NAMALWA (cell line): ENCODE measurements at regions not wholly inside any gene's neighbourhood (a gene's known extent, or its start where the extent isn't known, plus 50 kb on each side); places are given as distances from the start of the nearest gene placed in this dataset.
"Not testable (repeated sequence)": the region's sequence is repeated elsewhere in the genome, so short reads cannot be mapped to it uniquely, and the experiment has no call there.

Experiments used
- DNase-seq: peaks from one replicate; pipeline ENCODE4 v3.0.0-alpha.2; 2015; ENCODE audit warnings: low spot score

DNA sequence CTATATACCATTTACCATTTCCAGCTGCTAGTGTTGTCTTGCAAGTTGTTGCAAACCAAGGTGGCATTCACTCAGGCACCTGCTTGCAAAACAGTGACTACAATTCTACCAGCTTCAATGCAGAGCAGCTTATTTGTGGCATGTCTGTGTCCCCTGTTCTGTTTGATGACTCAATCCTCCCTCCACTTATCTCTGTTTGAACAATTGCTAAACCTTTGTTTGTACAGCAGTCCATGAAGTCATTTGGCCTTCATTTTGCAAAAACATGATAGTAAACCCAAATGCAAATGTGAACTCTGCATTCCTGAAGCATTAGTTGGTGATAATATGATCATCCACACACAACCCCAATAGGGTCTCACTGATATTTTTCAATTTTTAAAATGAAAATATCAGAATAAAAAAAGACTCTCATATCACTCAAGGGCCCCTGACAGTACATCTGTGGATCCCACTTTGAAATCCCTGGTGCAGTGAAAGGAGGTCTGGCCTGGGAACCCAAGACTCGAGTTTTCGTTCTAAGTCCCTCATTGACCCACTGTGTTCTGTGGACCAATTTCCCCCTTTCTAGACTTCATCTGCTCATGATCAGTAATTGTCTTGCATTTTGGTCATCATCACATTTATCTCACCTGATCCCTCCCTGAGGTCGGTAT is 425.4 kb downstream of the RPS24 start:
- DNase-seq = no peak

DNA sequence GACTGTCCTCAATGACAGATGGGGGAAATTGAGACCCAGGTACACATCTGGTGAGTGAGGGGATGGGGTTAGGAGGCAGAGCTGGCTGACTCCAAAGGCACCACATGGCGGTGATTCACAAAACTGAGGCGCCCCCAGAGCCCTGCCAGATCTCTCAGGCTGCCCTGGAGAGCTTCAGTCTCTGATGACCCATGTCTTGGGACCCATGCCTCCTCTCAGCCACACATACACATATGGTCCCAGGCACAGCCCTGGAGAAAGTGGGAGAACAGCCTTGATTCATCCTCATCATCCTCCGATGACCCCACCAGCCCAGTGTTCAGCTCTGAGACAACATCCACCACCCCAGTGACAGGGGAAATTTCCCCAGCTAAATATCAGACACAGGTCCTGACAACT is 426.0 kb downstream of the RPS24 start:
- DNase-seq = no peak

- DNase-seq = no peak
Observed at GRCh38 chr10:78460204-78460603, 426.5 kb downstream of the RPS24 start.

DNA sequence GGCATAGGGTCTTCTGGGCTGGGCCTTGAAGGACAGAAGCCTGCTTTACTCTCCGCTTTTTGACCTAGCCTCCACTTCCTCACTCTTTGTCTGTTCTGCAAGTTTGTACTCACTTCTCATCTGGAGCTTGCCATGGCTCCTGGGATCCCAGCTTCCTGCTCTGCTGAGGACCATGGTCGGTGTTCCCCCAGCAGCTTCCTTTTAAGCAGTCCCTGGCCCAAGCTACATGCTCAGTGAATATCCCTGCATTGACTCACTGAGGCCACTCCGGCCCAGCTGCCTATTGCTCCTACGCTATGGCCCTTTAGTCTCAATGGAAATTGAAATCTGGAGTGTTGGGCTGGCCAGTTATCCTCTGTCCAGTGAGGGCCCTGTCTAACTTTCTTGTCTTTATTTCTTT is 427.7 kb downstream of the RPS24 start:
- no peak for DNase-seq

DNA sequence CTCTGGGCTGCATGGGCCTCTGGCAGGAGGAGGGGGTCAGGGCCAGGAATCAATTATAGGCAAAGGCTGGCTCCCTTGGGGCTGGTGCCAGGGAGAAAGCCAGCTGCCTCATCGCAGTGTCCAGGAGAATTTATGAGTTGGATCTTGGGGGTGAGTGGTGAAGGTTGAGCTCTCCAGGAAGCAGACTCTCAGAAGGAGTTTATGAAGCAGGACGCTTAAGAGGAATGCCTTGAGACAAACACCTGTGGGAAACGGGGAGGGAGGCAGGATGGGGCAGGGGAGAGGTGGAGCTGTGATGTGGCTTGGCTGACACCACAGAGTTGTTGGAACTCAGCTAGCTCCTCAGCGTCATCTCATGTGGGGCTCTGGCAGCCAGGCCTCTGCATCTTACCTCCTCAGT is 428.5 kb downstream of the RPS24 start:
- no peak for DNase-seq

DNA sequence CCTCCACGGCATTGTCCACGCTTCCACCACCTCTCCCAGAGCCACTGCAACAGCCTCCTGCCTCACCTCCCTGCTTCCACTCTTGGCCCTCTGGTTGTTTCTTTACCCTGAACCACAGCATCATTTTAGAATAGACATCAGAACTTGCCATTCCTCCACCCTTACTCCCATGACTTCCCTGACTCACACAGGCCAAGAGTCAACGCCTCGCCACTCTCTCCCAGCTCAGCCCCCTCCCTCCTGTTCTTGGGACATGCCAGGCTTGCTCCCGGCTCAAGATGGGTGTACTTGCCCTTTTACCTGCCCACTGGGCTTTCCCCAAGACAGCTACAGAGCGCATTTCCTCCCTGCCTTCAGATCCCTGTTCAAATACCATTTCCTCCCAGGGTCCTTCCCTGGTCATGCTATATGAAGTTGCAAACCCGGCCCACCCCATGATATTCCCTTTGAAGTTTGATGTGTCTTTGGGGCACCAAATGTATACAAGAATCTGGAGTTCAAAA is 429.1 kb downstream of the RPS24 start:
- DNase-seq = no peak

DNA sequence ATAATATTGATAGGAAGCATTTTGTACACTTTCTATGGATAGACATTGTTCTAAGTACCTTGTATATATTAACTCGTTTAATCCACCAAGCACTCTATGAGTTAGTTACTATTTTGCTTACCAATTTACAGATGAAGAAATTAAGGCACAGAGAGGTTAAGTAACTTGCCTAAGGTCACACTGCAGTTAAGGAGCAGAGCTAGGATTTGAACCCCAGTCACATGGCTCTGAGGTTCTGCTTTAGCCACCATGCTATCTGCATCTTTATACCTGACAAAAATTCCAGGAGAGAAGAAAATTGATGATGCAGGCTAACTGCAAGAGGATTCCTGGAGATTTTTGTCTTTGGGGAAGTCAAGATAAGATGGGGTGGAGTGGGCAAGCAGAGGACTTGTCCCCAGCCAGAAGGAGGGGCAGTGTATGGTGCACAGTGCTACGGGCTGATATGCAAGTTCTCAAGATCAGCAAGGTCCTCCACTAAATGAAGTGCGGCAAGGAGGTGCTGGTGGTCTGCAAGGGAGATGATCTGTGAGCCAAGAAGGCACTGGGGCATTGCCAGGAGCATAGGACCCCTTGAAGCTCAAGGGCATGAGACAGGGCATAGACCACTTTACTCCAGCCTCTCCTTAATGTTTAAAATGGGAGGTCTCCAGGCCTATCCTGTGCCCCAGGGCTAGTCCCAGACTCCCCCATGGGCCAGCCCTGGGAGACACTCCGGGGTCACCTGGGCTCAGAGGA is 430.6 kb downstream of the RPS24 start:
- no peak for DNase-seq

- no peak for DNase-seq
Observed at GRCh38 chr10:78464856-78465267, 431.2 kb downstream of the RPS24 start.

DNA sequence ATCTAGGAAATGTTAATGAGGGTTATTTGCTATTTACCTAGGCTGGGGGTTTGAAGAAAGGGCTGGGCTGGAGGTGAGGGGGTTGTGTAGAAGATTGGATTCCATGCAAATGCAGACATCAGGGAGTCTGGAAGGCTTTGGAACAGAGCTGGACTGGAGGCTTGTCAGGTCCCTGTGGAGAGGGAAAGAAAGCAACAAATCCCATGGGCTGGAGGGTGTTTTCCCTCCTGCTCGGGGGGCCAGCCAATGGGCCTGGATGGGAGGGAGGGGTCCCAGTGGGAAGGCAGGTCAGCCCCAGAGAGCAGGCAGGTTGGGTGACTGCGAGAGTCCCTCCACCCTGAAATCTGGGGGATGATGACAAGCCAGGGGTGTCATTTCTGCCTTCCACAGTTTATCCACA is 431.8 kb downstream of the RPS24 start:
- DNase-seq = no peak

GRCh38 chr10:78467496-78468106 is 433.9 kb downstream of the RPS24 start:
- no peak for DNase-seq

DNA sequence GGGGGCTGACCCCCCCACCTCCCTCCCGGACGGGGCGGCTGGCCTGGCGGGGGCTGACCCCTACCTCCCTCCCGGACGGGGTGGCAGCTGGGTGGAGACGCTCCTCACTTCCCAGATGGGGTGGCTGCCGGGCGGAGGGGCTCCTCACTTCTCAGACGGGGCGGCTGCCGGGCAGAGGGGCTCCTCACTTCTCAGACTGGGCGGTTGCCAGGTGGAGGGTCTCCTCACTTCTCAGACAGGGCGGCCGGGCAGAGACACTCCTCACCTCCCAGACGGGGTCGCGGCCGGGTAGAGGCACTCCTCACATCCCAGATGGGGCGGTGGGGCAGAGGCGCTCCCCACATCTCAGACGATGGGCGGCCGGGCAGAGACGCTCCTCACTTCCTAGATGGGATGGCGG is 435.1 kb downstream of the RPS24 start:
- DNase-seq = not testable (repeated sequence)

- no peak for DNase-seq
Observed at GRCh38 chr10:78470267-78471103, 436.8 kb downstream of the RPS24 start.

- no peak for DNase-seq
Observed at GRCh38 chr10:78471326-78471722, 437.7 kb downstream of the RPS24 start.

DNA sequence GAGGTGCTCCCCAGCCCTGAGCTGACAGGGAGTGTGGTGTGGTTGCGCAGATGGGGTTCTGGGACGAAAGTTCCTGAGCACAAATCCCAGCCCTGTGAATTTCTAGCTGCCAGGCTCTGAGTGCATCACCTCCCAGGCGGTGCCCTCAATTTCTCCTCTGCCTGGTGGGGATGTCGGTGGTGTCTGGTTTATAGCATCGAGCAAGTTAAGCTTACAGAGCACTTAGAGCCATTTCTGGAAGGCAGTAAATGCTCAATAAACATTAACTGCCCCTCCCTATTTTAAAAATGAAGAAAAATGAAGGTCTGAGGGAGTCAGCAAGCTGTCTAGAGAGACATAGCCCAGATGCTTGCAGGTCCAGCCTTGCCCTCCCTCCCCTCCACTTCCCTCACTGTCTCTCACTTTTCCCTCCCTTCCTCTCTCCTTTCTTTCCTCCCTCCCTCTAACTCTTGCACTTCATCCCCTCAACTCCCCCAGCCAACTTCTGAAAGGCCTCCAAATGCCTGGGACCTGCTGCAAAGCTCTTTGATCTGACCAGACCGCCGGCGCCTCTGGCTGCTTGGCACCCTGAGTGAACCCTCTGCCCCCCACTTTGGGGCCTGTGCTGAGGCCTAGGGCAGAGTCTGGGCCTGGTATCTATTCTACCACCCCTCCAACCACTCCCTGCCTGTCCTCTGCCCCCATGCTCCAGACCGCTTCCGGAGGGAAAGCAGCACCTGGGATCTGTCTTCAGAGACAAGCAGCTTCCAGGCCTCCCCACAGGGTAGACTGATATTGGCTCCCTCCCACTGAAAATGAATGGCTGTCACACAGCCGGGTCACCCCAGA is 438.3 kb downstream of the RPS24 start:
- no peak for DNase-seq

- DNase-seq = no peak
Observed at GRCh38 chr10:78472551-78472890, 438.9 kb downstream of the RPS24 start.

GRCh38 chr10:78473006-78473405 is 439.3 kb downstream of the RPS24 start:
- DNase-seq = no peak

DNA sequence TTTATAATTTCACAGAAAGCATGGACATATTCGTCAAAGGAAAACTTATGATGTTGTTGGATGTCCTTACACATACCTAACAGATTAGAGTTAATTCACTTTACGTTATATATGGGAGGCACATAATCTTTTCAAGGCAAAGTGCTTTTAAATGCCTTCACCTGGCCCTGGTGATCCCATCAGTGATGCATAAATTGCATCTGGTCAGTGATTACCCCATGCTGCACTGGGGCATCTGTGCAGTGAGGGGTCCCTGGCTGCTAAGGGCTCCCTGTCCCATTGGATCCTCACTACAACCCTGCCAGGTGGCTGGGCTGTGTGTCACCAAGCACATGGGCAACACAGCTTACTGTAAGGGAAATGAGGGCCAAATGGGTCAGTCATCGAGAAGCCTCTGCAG is 441.1 kb downstream of the RPS24 start:
- DNase-seq = no peak

GRCh38 chr10:78475437-78475836 is 441.8 kb downstream of the RPS24 start:
- no peak for DNase-seq

GRCh38 chr10:78476156-78476555 is 442.5 kb downstream of the RPS24 start:
- DNase-seq = no peak

- no peak for DNase-seq
Observed at GRCh38 chr10:78476844-78477243, 443.2 kb downstream of the RPS24 start.

DNA sequence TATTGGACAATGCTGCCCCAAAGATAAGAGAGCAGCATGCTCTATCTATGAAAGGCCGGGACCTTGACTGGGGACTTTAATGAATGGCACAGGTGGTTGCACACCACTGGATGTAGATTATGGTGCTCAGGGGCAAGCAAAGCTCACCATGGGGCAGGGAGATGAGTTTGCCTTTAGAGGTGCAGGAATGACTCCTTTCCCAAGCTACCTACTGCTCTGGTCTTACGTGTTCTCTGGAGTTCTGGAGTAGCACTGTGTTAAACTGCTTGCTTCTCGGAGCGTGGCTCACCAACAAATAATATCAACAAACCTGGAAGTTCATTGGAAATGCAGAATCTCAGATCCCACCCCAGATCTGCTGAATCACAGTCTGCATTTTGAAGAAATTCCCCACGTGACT is 445.3 kb downstream of the RPS24 start:
- no peak for DNase-seq

GRCh38 chr10:78479467-78479866 is 445.8 kb downstream of the RPS24 start:
- DNase-seq = no peak
